HCT116 (cell line): ENCODE measurements at regions not wholly inside any gene's neighbourhood (a gene's known extent, or its start where the extent isn't known, plus 50 kb on each side); places are given as distances from the start of the nearest gene placed in this dataset.

ENCODE experiments used
- CEBPB ChIP-seq: IDR thresholded peaks from 2 replicates; pipeline ENCODE4 v1.6.1; 2012; ENCODE audit warnings: low read depth
- ELF1 ChIP-seq: IDR thresholded peaks from 2 replicates; pipeline ENCODE4 v1.6.1; 2012; ENCODE audit warnings: low read depth, borderline replicate concordance
- EZH2 ChIP-seq: fragments of 200-600 bp; sonication (generic); IDR thresholded peaks from 2 replicates; pipeline ENCODE4 v1.6.1; 2017; ENCODE audit warnings: antibody characterized with exemption, mixed run types
- JUND ChIP-seq: IDR thresholded peaks from 2 replicates; pipeline ENCODE4 v1.6.1; 2012
- POLR2AphosphoS5 ChIP-seq: IDR thresholded peaks from 2 replicates; pipeline ENCODE4 v1.6.1; 2011; ENCODE audit warnings: mild to moderate bottlenecking, low read depth, low read length, moderate library complexity
- TF ChIP-seq, protein P1 (sequence below), 3 experiments: fragments of 200-600 bp in 1 of 3; sonication (generic) in 1 of 3; IDR thresholded peaks in 2 of 3; conservative IDR thresholded peaks in 1 of 3; 2 replicates each; pipeline ENCODE4 v1.5.1; 2012 to 2017; ENCODE audit warnings: low read depth in 2 of 3, low read length in 2 of 3, antibody characterized with exemption in 1 of 3, borderline replicate concordance in 1 of 3, control low read depth in 1 of 3, mild to moderate bottlenecking in 1 of 3, mixed read lengths in 1 of 3, mixed run types in 1 of 3, moderate library complexity in 1 of 3; ENCODE audit not compliant: insufficient read depth in 1 of 3
- TF ChIP-seq, protein P2 (sequence below): IDR thresholded peaks from 2 replicates; pipeline ENCODE4 v1.6.1; 2012
- TF ChIP-seq, protein P3 (sequence below): IDR thresholded peaks from 2 replicates; pipeline ENCODE4 v1.6.1; 2012

DNA sequence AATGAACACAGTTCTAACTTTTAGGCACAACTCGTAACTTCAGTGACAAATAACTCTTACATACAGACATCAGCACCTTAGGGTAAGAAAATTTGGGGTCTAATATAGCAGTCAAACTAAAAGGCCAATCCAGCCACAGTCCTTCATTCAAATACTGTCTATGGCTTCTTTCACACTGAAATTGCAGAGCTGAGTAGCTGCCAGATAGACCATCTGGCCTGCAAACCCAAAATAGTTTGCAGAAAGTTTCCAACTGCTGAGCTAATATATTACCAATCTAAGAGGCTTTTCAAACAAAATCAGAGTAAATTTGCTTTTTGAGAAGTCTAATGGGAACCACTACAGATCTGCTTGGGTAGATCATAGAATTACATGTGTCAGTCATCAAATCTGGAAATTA, 183.4 kb downstream of the GALR1 start:
- no peak for TF ChIP-seq JUND
- TF ChIP-seq, protein P1, sequence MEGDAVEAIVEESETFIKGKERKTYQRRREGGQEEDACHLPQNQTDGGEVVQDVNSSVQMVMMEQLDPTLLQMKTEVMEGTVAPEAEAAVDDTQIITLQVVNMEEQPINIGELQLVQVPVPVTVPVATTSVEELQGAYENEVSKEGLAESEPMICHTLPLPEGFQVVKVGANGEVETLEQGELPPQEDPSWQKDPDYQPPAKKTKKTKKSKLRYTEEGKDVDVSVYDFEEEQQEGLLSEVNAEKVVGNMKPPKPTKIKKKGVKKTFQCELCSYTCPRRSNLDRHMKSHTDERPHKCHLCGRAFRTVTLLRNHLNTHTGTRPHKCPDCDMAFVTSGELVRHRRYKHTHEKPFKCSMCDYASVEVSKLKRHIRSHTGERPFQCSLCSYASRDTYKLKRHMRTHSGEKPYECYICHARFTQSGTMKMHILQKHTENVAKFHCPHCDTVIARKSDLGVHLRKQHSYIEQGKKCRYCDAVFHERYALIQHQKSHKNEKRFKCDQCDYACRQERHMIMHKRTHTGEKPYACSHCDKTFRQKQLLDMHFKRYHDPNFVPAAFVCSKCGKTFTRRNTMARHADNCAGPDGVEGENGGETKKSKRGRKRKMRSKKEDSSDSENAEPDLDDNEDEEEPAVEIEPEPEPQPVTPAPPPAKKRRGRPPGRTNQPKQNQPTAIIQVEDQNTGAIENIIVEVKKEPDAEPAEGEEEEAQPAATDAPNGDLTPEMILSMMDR (IDR thresholded peaks at IDR 0.05 in 2 of 3, conservative IDR thresholded peaks at IDR 0.05 in 1 of 3; ENCODE audit: borderline replicate concordance in 1 of 3, insufficient read depth in 1 of 3, low read depth in 2 of 3, low read length in 2 of 3): no peak
- TF ChIP-seq, protein P2, sequence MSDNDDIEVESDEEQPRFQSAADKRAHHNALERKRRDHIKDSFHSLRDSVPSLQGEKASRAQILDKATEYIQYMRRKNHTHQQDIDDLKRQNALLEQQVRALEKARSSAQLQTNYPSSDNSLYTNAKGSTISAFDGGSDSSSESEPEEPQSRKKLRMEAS: no peak
- TF ChIP-seq, protein P3, sequence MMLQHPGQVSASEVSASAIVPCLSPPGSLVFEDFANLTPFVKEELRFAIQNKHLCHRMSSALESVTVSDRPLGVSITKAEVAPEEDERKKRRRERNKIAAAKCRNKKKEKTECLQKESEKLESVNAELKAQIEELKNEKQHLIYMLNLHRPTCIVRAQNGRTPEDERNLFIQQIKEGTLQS: no peak
- no peak for TF ChIP-seq EZH2
- no peak for TF ChIP-seq CEBPB
- TF ChIP-seq ELF1: no peak
- TF ChIP-seq POLR2AphosphoS5: no peak
